Osteocyte (in vitro differentiated cells): ENCODE measurements at regions not wholly inside any gene's neighbourhood (a gene's known extent, or its start where the extent isn't known, plus 50 kb on each side); places are given as distances from the start of the nearest gene placed in this dataset.

ENCODE experiments used
- DNase-seq: peaks from one replicate; pipeline ENCODE4 v3.0.0; 2021; ENCODE audit warnings: mixed read lengths; ENCODE audit not compliant: unreplicated experiment; ENCODE audit errors: extremely low spot score
- H3K27ac Mint-ChIP-seq: one replicate; pipeline ENCODE4 v1.8.0; 2021; ENCODE audit warnings: mild to moderate bottlenecking, mixed read lengths; ENCODE audit not compliant: unreplicated experiment
- H3K27me3 Mint-ChIP-seq: one replicate; pipeline ENCODE4 v1.8.0; 2021; ENCODE audit warnings: mixed read lengths; ENCODE audit not compliant: unreplicated experiment
- H3K36me3 Mint-ChIP-seq: one replicate; pipeline ENCODE4 v1.8.0; 2021; ENCODE audit warnings: mixed read lengths; ENCODE audit not compliant: unreplicated experiment
- H3K4me1 Mint-ChIP-seq: one replicate; pipeline ENCODE4 v1.8.0; 2021; ENCODE audit warnings: mixed read lengths; ENCODE audit not compliant: unreplicated experiment
- H3K4me3 Mint-ChIP-seq: one replicate; pipeline ENCODE4 v1.8.0; 2021; ENCODE audit warnings: mild to moderate bottlenecking, moderate library complexity, mixed read lengths; ENCODE audit not compliant: unreplicated experiment
- H3K9me3 Mint-ChIP-seq: one replicate; pipeline ENCODE4 v1.8.0; 2021; ENCODE audit warnings: mixed read lengths; ENCODE audit not compliant: unreplicated experiment
- CTCF ChIP-seq: fragments of 200-600 bp; sonication (generic); IDR thresholded peaks from 2 replicates; pipeline ENCODE4 v1.5.0; 2021; ENCODE audit warnings: antibody characterized with exemption, mild to moderate bottlenecking, moderate library complexity

GRCh38 chr2:153027533-153027932 is 309.1 kb downstream of the ARL6IP6 start:
- no peak for TF ChIP-seq CTCF
- no peak for DNase-seq
- H3K4me1 Mint-ChIP-seq: no peaks in the 10 kb centered on the region
- H3K4me3 Mint-ChIP-seq: no peak overlapping the region
- H3K27ac Mint-ChIP-seq: no peak overlapping the region
- H3K9me3 Mint-ChIP-seq: peaks cover 5% of the 10 kb centered on the region
- H3K36me3 Mint-ChIP-seq: no peaks in the 10 kb centered on the region
- H3K27me3 Mint-ChIP-seq: no peaks in the 10 kb centered on the region

- no peak for DNase-seq
- no peak for TF ChIP-seq CTCF
- Mint-ChIP-seq H3K4me3 (no peak overlapping the region), H3K27ac (no peak overlapping the region), H3K4me1 (no peaks in the 10 kb centered on the region), H3K36me3 (no peaks in the 10 kb centered on the region), H3K9me3 (peaks cover 23% of the 10 kb centered on the region), H3K27me3 (no peaks in the 10 kb centered on the region)
Measured at GRCh38 chr2:153020201-153020600, 301.8 kb downstream of the ARL6IP6 start.

GRCh38 chr2:153005071-153005730 is 286.8 kb downstream of the ARL6IP6 start:
- no peak overlapping the region for H3K4me3 Mint-ChIP-seq
- no peaks in the 10 kb centered on the region for H3K4me1 Mint-ChIP-seq
- no peaks in the 10 kb centered on the region for H3K27me3 Mint-ChIP-seq
- DNase-seq: no peak
- no peaks in the 10 kb centered on the region for H3K9me3 Mint-ChIP-seq
- H3K36me3 Mint-ChIP-seq: no peaks in the 10 kb centered on the region
- TF ChIP-seq CTCF: no peak
- H3K27ac Mint-ChIP-seq: no peak overlapping the region

- no peaks in the 10 kb centered on the region for H3K27me3 Mint-ChIP-seq
- H3K9me3 Mint-ChIP-seq: no peaks in the 10 kb centered on the region
- no peaks in the 10 kb centered on the region for H3K36me3 Mint-ChIP-seq
- no peak overlapping the region for H3K4me3 Mint-ChIP-seq
- DNase-seq: no peak
- no peak overlapping the region for H3K27ac Mint-ChIP-seq
- no peak for TF ChIP-seq CTCF
- no peaks in the 10 kb centered on the region for H3K4me1 Mint-ChIP-seq
Measured at GRCh38 chr2:153004627-153005026, 286.2 kb downstream of the ARL6IP6 start.

GRCh38 chr2:152974146-152974545 is 255.7 kb downstream of the ARL6IP6 start:
- Mint-ChIP-seq H3K36me3 (no peaks in the 10 kb centered on the region), H3K4me3 (no peak overlapping the region), H3K27me3 (no peaks in the 10 kb centered on the region), H3K4me1 (no peaks in the 10 kb centered on the region), H3K27ac (no peak overlapping the region), H3K9me3 (peaks cover 34% of the 10 kb centered on the region)
- TF ChIP-seq CTCF: no peak
- DNase-seq: no peak
